Activated naive CD8-positive, alpha-beta T cell treated with anti-CD3 and anti-CD28 coated beads, Interleukin-2, amount 10 ng/mL, durations not matched to agents 7 days and 5 days (primary cell): ENCODE measurements at regions not wholly inside any gene's neighbourhood (a gene's known extent, or its start where the extent isn't known, plus 50 kb on each side); places are given as distances from the start of the nearest gene placed in this dataset.
"Not testable (repeated sequence)": the region's sequence is repeated elsewhere in the genome, so short reads cannot be mapped to it uniquely, and the experiment has no call there.

Experiments used
- ATAC-seq: fragments of 150-1000 bp; cut with Tn5 transposase; one replicate; pipeline ENCODE4 v1.10.0; 2021; ENCODE audit warnings: low read depth, moderate library complexity
- POLR2A ChIA-PET: fragments of 350-600 bp; sonication (Branson Sonifier 250); formaldehyde crosslinking; loops from one replicate; lab custom pipeline; 2021; ENCODE audit warnings: antibody characterized with exemption; lab: Charles Lee
- DNase-seq: peaks from one replicate; pipeline ENCODE4 v3.0.0; 2021
- H3K27ac Mint-ChIP-seq: one replicate; pipeline ENCODE4 v1.8.0; 2022; ENCODE audit warnings: mild to moderate bottlenecking, mixed read lengths
- H3K27me3 Mint-ChIP-seq: one replicate; pipeline ENCODE4 v1.8.0; 2022; ENCODE audit warnings: mild to moderate bottlenecking, moderate library complexity, mixed read lengths
- H3K36me3 Mint-ChIP-seq: one replicate; pipeline ENCODE4 v1.8.0; 2021; ENCODE audit warnings: mild to moderate bottlenecking, mixed read lengths
- H3K4me1 Mint-ChIP-seq: one replicate; pipeline ENCODE4 v1.8.0; 2021; ENCODE audit warnings: mixed read lengths
- H3K4me3 Mint-ChIP-seq: one replicate; pipeline ENCODE4 v1.8.0; 2022; ENCODE audit warnings: mild to moderate bottlenecking, moderate library complexity, mixed read lengths
- H3K9me3 Mint-ChIP-seq: one replicate; pipeline ENCODE4 v1.8.0; 2021; ENCODE audit warnings: mixed read lengths

DNA sequence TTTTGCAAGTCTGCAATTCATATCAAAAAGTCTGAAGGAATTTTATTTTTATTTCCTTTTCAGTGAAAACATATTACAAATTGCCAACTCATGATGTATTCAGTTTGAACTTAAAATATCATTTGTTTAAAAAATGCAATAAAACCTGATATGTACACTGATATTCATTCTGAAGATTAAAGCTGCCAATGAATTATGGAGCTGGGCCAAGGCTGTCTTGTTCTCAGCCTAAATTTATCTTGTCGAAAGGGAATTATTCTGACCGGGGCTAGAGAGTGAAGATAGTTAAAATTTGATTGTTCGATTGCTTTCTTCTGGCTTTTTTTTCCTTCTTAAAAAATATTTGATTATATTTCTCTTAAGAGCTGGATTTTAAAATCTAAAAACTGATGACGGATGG, 54.0 kb upstream of the RBFOX1 start:
- Mint-ChIP-seq H3K4me3 (no peak overlapping the region), H3K9me3 (peaks cover 6% of the 10 kb centered on the region), H3K27ac (no peak overlapping the region), H3K27me3 (no peaks in the 10 kb centered on the region), H3K4me1 (no peaks in the 10 kb centered on the region), H3K36me3 (no peaks in the 10 kb centered on the region)
- DNase-seq, result no peak
- ATAC-seq, result no peak
- POLR2A ChIA-PET, result no interaction called here

DNA sequence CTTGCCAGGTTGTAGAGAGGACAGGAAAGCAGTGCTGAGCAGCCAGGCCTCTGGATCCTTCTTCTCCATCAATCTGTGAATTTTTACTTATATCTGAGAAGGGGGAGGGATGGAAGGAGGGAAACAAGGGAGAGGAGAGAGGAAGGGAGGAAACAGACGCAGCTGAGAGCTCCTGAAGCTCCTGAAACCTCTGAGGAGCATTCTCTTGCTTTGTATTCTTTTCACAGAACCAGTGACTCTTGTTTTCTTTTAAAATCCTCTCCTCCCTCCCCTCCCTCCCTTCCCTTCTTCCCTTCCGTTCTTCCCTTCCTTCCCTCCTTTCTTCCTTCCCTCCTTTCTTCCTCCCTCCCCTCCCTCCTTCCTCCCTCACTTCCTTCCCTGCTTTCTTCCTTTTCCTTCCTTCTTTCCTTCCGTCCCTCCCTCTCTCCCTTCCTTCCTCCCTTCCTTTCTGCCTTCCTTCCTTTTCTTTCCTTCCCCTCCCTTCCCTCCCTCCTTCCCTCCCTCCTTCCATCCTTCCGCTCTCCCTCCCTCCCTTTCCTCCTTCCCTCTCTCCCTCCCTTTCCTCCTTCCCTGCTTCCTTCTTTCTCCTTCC, 60.0 kb upstream of the RBFOX1 start:
- no peak overlapping the region for H3K4me3 Mint-ChIP-seq
- no peak overlapping the region for H3K27ac Mint-ChIP-seq
- POLR2A ChIA-PET, result no interaction called here
- ATAC-seq, result no peak
- no peaks in the 10 kb centered on the region for H3K4me1 Mint-ChIP-seq
- H3K27me3 Mint-ChIP-seq, result no peaks in the 10 kb centered on the region
- H3K9me3 Mint-ChIP-seq, result peaks cover 3% of the 10 kb centered on the region
- no peak for DNase-seq
- no peaks in the 10 kb centered on the region for H3K36me3 Mint-ChIP-seq

DNA sequence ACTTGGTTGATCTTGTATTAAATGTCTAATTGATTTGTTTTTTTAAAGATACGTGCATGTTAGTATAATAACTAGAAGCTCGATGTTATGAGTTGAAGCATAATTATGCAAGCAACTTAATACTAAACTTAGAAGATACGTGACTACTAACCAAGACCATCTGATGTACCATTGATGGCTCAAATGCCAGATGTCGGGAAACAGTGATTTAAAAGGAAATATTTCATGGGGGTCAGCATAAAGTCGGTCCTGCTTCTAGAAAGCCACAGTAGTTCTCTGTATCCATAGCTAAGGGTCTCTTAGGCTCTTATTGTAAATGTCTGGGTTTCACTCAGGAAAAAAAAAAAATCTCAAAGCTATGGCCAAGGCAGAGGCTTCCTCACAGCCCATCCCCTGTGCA, 61.2 kb upstream of the RBFOX1 start:
- DNase-seq, result no peak
- POLR2A ChIA-PET, result no interaction called here
- Mint-ChIP-seq H3K36me3 (no peaks in the 10 kb centered on the region), H3K4me3 (no peak overlapping the region), H3K27ac (no peak overlapping the region), H3K4me1 (no peaks in the 10 kb centered on the region), H3K27me3 (no peaks in the 10 kb centered on the region), H3K9me3 (peaks cover 6% of the 10 kb centered on the region)
- no peak for ATAC-seq

DNA sequence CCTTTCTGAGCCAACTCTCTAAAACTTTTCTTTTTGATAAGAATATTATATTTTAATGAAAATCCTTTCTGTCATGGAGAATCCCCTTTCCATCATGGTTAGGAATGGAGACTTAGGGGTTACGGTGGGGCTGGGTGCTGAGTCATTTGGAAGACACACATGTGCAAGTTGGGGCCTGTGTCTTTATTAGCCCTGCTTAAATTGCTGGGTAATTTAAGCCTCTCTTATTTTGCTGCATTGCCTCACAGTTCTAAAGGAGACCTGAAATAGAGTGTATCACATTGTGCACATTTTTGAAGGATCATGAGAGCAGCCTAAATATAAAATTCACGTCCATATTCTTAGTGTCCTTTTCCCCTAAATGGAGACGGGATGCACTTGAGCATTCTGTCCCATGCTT, 61.8 kb upstream of the RBFOX1 start:
- Mint-ChIP-seq H3K9me3 (peaks cover 9% of the 10 kb centered on the region), H3K4me1 (no peaks in the 10 kb centered on the region), H3K27me3 (no peaks in the 10 kb centered on the region), H3K4me3 (no peak overlapping the region), H3K36me3 (no peaks in the 10 kb centered on the region), H3K27ac (no peak overlapping the region)
- ATAC-seq (no peak), DNase-seq (no peak)
- POLR2A ChIA-PET, result no interaction called here

DNA sequence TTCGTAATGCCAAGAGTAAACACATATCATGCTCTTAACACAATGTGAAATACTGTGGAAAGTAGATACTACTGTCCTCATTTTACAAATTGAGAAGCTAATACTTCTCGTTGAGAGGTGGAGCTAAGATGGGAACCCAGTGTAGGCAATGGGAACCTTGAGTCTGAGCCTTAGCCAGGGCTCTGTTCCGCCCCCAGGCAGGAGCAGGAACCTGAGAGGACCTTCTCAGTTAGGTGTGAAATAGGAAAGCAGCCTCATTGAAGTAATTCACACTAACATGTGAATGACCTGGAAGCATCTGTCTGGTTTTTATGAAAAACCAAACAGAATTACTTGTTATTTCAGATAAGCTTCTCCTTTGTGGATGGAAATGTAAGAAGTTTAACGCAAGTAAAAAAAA, 62.6 kb upstream of the RBFOX1 start:
- no peak for DNase-seq
- no peak for ATAC-seq
- Mint-ChIP-seq H3K4me1 (no peaks in the 10 kb centered on the region), H3K27me3 (no peaks in the 10 kb centered on the region), H3K36me3 (no peaks in the 10 kb centered on the region), H3K27ac (no peak overlapping the region), H3K9me3 (peaks cover 10% of the 10 kb centered on the region), H3K4me3 (no peak overlapping the region)
- POLR2A ChIA-PET, result no interaction called here

DNA sequence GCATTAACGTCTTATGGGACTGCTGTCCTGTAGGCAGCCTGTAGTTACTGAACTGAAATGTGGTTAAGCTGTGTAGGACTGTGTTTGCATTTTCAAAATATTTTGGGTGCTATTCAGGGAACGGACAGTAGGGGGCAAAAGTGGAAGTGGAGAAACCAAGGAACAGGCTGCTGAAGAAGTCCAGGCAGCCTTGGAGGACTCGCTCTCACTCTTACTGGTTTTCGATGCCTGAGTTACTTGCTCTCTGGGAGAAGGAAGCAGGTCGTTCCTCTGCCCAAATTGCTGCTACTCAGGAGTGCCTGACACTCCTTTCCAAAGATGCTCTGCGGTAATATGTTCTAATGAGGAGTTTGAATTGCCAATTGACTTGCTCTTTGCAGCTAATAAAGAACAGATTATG, 64.5 kb upstream of the RBFOX1 start:
- H3K9me3 Mint-ChIP-seq, result peaks cover 10% of the 10 kb centered on the region
- no peak overlapping the region for H3K27ac Mint-ChIP-seq
- H3K36me3 Mint-ChIP-seq, result no peaks in the 10 kb centered on the region
- DNase-seq, result no peak
- POLR2A ChIA-PET, result no interaction called here
- no peaks in the 10 kb centered on the region for H3K4me1 Mint-ChIP-seq
- no peak overlapping the region for H3K4me3 Mint-ChIP-seq
- no peaks in the 10 kb centered on the region for H3K27me3 Mint-ChIP-seq
- no peak for ATAC-seq

DNA sequence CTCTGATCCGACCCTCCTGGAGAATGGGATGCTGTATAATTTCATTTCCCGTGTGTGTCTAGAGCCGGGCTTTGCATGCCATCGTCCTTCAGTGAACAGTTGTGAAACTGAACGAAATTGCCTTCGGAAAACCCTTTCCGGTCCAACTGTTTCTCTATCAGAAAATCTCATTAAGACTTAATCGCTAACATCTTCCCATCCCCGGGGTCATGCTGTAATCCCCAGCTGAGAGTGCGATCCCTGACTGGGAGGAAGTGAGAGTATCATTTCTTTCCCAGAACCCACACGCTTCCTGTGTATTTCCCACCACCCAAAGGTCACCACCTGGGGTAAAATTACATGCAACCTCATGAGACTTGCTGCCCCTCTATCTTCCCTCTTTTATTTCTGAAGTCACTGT, 75.6 kb upstream of the RBFOX1 start:
- H3K9me3 Mint-ChIP-seq, result peaks cover 6% of the 10 kb centered on the region

DNA sequence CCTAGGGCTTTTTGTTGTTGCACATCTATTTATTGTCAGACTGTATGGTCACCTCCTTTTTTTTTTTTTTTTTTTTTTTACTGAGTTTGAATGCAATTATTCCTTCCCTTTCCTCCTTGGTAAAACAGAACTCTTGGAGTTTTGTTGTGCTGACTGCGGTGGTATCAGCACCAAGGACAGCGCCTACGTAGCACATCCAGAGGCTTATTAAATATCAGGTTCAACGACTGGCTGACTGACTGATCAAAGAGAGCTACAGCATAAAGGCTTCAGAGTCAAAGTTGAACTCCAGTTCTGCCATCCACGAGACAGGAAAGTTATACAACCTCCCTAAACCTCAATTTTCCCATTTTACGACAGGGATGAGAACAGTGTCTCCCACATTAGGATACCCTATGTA, 86.1 kb upstream of the RBFOX1 start:
- peaks cover 6% of the 10 kb centered on the region for H3K9me3 Mint-ChIP-seq
- no peaks in the 10 kb centered on the region for H3K36me3 Mint-ChIP-seq
- ATAC-seq (no peak), DNase-seq (no peak)
- no peak overlapping the region for H3K4me3 Mint-ChIP-seq
- H3K4me1 Mint-ChIP-seq, result no peaks in the 10 kb centered on the region
- no peaks in the 10 kb centered on the region for H3K27me3 Mint-ChIP-seq
- POLR2A ChIA-PET, result no interaction called here
- no peak overlapping the region for H3K27ac Mint-ChIP-seq

More for the DNA sequence above, 75.6 kb upstream of the RBFOX1 start:
- Mint-ChIP-seq H3K4me3 (no peak overlapping the region), H3K36me3 (no peaks in the 10 kb centered on the region), H3K27ac (no peak overlapping the region), H3K27me3 (no peaks in the 10 kb centered on the region), H3K4me1 (no peaks in the 10 kb centered on the region)
- POLR2A ChIA-PET, result no interaction called here
- ATAC-seq (no peak), DNase-seq (no peak)

DNA sequence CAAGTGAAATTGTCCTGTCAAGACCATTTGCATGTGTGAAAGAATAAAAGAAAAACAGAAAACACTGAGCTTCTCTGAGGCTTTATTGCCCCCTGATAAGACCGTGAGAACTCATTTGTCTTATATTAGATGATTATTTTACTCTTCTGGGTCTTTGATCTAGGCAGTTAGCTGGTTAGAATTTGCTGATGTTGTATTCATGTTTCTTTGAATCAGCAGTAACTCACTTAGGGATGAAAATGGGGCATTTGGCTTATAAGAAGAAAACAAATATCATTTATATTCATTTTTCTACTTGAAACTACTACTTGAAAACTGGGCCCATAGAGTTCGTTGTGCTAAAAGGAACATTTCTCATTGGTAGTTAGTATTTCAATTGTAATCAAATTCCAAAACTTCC, 93.1 kb upstream of the RBFOX1 start:
- Mint-ChIP-seq H3K4me3 (no peak overlapping the region), H3K27me3 (no peaks in the 10 kb centered on the region), H3K9me3 (peaks cover 10% of the 10 kb centered on the region), H3K27ac (no peak overlapping the region), H3K36me3 (no peaks in the 10 kb centered on the region), H3K4me1 (no peaks in the 10 kb centered on the region)
- POLR2A ChIA-PET, result no interaction called here
- ATAC-seq, result no peak
- no peak for DNase-seq

DNA sequence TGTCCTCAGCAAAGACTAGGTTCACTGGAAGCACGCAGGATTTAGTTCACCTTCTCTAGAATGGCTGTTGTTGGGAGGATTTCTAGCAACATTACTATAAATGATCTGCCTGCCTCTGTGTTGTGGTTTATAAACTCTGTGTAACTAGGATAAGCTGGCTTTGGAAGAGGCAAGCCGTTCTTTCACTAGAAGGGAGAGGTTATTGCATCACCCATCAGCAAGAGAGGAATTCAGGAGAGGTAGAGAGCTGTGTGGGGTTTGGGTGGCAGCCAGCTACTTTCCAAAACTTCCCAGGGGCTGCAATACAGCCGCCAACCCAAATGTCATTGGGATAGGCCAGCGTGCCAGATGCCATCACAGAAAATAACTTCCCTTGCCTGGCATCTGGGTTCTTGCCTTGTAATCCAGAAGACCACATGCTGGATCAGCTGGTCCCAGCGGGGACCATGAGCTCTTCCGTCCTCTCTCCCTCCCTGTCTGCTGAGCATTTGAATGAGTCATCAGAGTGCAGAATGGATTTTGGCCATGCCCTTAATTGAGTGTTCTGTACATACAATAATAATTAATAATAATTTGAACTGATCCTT, 95.7 kb upstream of the RBFOX1 start:
- ATAC-seq, result no peak
- DNase-seq, result no peak
- POLR2A ChIA-PET, result no interaction called here
- Mint-ChIP-seq H3K27me3 (no peaks in the 10 kb centered on the region), H3K9me3 (peaks cover 18% of the 10 kb centered on the region), H3K27ac (no peak overlapping the region), H3K4me1 (no peaks in the 10 kb centered on the region), H3K36me3 (no peaks in the 10 kb centered on the region), H3K4me3 (no peak overlapping the region)

DNA sequence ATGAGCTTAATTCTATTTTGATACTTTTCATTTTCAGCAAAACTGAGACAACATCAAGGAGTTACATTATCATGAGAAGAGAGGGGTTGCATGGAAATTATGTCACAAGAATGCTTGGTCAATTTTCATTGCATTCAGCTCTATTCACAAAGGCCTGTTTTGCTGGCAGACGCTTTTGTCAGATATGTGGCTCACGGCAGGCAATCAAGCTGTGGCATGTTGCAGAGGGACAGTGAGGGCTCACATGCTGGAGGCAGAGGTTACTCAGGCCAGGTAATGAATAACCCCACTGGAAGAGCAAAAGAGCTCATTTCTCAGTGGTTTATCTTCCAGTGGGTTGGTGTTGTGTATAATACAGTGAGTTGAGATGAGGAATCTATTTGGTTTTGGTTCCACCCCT, 98.7 kb upstream of the RBFOX1 start:
- DNase-seq (no peak), ATAC-seq (no peak)
- POLR2A ChIA-PET, result no interaction called here
- Mint-ChIP-seq H3K27ac (no peak overlapping the region), H3K36me3 (no peaks in the 10 kb centered on the region), H3K9me3 (peaks cover 16% of the 10 kb centered on the region), H3K4me3 (no peak overlapping the region), H3K27me3 (no peaks in the 10 kb centered on the region), H3K4me1 (no peaks in the 10 kb centered on the region)

DNA sequence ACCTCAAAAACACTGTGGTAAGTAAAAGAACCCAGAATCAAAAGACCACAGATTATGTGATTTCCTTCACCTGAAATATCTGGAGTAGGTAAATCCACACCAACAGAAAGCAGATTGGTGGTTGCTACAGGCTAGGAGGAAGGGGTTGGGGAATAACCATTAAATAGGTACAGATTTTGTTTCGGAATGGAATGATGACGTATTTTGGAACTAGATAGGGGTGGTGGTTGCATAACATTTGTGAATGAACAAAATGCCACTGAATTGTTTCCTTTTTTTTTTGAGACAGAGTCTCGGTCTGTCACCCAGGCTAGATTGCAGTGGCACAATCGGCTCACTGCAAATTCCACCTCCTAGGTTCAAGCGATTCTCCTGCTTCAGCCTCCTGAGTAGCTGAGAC, 100.9 kb upstream of the RBFOX1 start:
- H3K4me1 Mint-ChIP-seq, result no peaks in the 10 kb centered on the region
- H3K9me3 Mint-ChIP-seq, result peaks cover 11% of the 10 kb centered on the region
- no peaks in the 10 kb centered on the region for H3K36me3 Mint-ChIP-seq
- POLR2A ChIA-PET, result no interaction called here
- H3K27ac Mint-ChIP-seq, result no peak overlapping the region
- ATAC-seq (no peak), DNase-seq (no peak)
- no peak overlapping the region for H3K4me3 Mint-ChIP-seq
- H3K27me3 Mint-ChIP-seq, result no peaks in the 10 kb centered on the region

DNA sequence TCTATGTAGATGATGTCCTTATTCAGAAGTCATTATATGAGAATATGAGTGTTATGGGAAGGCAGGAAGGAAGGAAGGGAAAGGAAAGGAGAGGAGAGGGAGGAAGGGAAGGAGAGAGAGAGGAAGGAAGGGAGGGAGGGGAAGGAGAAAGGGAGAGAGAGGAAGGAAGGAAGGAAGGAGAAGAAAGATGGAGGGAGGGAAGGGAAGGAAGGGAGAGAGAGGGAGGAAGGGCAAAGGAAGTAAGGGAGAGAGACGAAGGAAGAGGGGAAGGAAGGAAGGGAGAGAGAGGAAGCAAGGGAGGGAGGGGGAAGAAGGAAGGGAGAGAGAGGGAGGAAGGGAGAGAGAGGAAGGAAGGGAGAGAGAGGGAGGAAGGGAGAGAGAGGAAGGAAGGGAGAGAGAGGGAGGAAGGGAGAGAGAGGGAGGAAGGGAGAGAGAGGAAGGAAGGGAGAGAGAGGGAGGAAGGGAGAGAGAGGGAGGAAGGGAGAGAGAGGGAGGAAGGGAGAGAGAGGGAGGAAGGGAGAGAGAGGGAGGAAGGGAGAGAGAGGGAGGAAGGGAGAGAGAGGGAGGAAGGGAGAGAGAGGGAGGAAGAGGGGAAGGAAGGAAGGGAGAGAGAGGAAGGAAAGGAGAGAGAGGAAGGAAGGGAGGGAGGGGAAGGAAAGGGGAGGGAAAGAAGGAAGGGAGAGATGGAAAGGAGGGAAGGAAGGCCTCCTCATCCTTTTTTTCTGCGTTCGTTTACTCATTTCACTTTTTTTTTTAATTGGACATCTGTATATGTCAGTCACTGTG, 103.0 kb upstream of the RBFOX1 start:
- POLR2A ChIA-PET, H3K4me1 Mint-ChIP-seq, H3K27me3 Mint-ChIP-seq, DNase-seq, H3K36me3 Mint-ChIP-seq, ATAC-seq, H3K27ac Mint-ChIP-seq, H3K4me3 Mint-ChIP-seq: not testable (repeated sequence)
- peaks cover 11% of the 10 kb centered on the region for H3K9me3 Mint-ChIP-seq

DNA sequence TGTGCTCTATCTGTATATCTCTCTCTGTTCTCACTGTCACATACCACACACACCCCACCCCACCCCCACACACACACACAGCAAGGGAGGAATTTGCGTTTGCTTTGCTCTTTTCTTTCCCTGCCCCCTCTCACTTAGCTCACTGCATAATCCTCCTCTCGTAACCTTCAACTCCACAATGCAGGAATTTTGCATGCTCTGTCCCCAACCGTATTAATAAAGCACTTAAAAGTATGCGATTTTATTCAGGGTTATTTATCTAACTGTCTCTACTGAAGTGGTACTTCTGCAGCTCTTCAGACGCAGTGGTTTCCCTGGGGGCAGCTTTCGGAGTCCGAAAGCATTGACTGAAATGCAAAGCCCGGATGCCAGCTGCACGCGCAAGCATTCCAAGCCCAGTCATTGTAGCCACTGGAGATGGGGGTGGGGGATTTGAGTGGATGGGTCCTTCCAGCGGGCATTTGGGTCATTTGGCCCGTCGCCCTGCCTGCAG, 105.4 kb upstream of the RBFOX1 start:
- H3K4me1 Mint-ChIP-seq, result no peaks in the 10 kb centered on the region
- no peak for ATAC-seq
- H3K9me3 Mint-ChIP-seq, result peaks cover 1% of the 10 kb centered on the region
- H3K4me3 Mint-ChIP-seq, result no peak overlapping the region
- no peak for DNase-seq
- no peaks in the 10 kb centered on the region for H3K36me3 Mint-ChIP-seq
- POLR2A ChIA-PET, result no interaction called here
- H3K27me3 Mint-ChIP-seq, result no peaks in the 10 kb centered on the region
- no peak overlapping the region for H3K27ac Mint-ChIP-seq
